SK-N-DZ (cell line): ENCODE measurements at regions not wholly inside any gene's neighbourhood (a gene's known extent, or its start where the extent isn't known, plus 50 kb on each side); places are given as distances from the start of the nearest gene placed in this dataset.

ENCODE experiments used
- DNase-seq: peaks from one replicate; pipeline ENCODE4 v3.0.0-alpha.2; 2015; ENCODE audit warnings: low spot score

DNA sequence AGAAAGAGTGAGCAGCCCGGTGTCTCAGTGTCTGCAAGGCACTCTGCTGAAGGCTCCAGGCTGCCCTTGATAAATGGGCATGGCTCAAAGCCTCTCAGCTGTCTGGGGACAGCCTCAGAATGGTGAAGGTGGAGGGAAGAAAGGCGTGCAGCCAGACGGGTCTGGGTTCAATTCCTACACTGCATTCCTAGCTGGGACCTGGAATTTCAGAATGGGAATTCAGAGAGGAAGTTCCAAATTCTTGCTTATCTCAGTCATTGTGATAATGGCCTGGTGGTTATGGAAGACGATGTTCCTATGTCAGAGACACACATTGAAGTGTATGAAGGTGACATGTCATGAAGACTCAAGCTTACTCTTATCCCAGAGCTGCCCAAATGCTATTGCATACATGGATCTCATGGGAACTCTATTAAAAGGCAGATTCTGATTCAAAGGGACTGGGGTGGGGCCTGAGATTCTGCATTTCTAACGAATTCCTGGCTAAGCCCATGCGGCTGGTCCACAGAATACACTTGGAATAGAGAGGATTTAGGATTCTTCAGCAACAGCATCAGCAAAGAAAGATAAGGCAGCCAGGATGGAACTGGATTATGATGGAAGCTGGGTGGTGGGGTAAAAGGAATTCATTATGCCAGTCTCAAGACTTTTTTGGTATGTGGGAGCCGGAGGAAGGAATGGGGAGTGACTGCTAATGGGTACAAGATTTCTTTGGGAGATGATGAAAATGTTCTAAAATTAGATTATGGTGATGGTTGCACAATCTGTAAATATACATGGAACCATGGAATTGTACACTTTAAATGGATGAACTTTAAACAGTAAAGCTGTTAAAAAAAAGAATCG, 82.6 kb upstream of the ZMIZ1 start:
- DNase-seq, result no peak

GRCh38 chr10:78991187-78991586, 77.6 kb upstream of the ZMIZ1 start:
- DNase-seq, result no peak

GRCh38 chr10:78992333-78992732, 76.4 kb upstream of the ZMIZ1 start:
- DNase-seq, result no peak

GRCh38 chr10:78993261-78993945, 75.4 kb upstream of the ZMIZ1 start:
- no peak for DNase-seq

DNA sequence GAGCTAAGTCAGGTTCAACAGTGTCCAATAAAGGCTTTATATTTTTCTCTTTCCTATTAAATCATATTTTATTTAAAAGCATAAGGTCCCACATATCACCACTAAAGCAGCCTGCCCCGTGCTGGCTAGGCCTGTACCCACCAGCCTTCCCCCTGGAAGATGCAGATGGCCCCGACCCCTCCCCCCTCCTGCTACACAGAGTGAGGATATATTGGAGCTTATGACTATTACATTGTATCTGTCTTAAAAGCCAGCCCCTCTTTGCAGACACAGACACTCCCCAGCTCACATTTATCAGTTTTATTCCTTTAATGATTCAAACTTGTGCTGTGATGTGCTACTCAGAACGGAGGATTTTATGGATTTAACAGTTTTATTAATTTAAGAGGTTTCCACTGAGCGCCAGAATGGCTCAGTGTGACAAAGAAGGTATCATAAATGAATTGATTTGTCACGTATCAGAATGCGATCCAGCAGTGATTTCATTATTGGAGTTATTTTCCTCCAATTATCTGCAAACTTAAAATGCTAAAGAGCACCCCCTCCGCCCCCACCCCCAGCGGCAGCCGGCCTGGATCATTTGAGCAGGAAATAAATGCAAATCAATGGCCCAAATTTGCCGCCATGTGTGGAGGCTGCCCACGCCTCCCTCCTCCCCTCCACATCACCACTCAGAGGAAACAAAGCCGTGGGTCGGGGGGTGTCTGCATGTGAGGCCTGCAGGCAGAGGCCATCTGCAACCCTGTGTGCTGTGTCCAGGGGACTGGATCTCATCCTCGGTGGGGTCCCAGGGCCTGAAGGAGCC, 72.6 kb upstream of the ZMIZ1 start:
- DNase-seq, result no peak

GRCh38 chr10:78996792-78997129, 72.0 kb upstream of the ZMIZ1 start:
- DNase-seq, result no peak

DNA sequence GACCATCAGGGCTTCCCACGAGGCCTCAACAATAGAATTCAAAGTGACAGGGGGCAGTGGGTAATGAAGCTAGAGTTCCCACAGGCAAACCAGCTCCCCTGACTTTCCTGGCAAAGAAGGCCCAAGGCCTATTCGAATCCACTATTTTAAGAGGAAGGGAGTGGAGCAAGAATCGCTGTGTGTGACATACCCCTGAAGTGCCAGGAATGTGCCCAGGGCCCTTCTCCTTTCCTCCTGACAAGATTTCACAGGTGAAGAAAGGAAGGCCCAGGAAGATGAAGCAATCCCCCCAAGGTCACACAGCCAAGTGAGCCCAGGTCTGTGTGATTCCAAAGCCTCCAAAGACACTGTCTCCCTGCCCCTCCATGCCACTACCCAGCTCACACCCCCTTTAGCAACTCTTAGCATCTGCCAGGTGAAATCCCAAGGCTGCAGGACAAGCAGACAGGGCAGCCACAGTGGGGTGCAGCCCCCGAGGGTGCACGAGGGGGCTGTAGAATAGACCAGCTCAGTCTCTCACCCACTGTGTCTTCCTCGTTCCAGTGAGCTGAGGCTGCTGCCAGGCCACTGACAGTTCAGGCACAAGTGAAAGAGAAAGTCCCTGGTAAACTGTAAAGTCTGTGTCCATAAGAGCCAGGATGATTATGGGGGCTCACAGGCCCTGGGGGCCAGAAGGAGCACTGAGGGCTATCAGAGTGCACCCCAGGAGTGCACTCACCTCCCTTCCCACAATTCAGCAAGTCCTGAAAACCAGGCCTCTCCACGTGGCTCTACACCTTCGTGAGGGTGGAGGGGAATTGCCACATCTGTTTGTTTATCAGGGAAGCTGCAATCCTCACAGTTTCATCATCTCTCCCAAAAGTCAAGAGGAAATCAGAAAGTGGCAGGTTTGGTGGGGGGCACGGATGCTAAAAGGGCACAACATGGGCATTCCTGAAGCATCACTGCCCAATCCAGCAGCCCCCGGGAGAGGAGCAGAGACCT, 70.8 kb upstream of the ZMIZ1 start:
- no peak for DNase-seq

- no peak for DNase-seq
These were observed 67.5 kb upstream of the ZMIZ1 start for GRCh38 chr10:79001082-79001885.

DNA sequence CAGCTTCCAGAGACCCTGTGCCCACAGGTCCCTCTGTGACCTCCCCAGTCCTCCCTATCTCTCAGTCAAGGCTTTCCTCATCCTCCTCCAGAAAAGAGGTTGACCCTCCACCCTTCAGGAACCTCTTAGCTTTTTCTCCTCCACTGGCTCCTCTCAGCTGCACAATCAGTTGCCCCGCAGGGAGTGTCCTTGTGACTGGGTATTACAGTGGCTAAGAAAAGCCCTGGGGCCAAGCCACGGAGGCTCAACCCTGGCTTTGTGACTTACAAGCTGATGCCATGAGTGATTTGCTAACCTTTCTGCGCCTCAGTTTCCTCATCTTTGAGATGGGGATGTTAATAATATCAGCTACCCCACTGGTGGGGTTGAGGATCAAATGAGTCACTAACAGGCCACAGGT, 66.4 kb upstream of the ZMIZ1 start:
- no peak for DNase-seq

DNA sequence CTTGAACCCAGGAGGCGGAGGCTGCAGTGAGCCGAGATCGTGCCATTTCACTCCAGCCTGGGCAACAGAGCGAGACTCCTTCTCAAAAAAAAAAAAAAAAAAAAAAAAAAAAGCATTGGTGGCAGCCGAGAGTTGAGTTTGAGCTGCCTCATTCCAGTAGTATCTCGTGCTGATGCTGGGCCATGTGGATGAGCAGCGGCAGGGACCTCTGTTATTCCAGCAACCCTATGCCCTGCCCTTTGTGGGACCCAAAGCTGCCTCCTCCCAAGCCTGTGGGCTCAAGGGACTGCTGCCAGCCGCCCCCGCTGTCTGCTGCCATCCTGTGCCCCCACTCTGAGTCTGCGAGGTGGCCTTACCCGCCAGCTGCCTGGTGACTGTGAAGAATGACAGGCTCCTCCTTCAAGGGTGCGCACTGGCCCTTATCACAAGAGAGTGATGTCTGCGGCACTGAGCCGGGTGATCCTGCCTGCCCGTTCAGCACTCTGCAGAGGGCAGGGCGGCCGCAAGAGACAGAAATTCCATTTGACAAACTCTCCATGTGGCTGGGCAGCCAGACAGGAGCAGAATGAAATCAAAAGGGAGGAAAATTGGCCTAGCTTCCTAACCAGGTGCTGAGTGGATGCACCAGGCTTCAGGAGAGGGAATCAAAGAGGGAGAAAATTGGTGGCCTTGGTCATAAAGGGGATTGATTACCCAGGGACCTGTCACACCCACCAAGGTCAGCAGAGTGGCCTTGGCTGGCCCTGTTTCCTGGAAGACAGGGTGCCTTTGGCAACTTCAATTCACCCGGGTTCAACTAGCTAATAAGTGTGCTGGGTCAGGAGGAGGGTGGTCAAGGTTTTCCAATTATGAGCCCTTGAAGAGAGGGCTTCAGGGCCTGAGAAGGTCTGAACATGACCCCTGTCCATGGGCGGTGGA, 65.3 kb upstream of the ZMIZ1 start:
- peak; percentile 78 for DNase-seq

DNA sequence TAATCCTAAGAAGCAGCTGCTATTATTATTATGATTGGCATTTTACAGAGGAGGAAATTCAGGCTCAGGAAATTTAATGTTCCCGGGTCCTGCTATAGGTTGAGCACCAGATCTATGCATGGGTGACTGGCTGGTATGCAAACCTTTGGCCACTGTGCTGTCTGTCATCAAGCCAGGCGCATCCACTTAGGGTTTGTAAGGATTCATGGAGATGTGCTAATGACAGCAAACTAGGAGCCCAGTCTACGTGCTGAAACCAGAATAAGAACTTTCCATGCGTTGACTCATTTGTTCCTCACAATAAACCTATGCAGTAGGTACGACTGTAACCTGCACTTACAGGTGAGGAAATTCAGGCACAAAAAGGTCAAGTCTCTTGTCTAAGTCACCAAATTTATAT, 64.5 kb upstream of the ZMIZ1 start:
- no peak for DNase-seq

GRCh38 chr10:79005126-79005810, 63.5 kb upstream of the ZMIZ1 start:
- DNase-seq, result no peak

DNA sequence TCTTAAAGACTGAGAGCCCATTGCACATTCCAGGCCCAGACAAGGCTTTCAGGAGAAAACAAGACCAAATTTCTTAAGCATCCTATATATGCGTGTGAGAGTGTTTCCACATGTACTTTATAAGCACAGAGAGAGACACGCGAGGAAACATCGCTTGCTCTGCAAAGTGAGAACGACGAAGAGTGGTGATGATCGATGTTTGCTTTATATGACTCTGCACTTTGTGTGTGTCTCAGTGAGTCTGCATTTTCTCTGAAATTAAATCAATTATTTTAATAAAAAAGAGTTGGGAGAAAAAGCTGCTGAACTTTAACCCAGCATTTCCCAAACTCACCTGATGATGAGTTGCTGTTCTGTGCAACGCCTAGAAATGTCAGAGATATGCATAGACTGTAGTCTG, 61.7 kb upstream of the ZMIZ1 start:
- no peak for DNase-seq

DNA sequence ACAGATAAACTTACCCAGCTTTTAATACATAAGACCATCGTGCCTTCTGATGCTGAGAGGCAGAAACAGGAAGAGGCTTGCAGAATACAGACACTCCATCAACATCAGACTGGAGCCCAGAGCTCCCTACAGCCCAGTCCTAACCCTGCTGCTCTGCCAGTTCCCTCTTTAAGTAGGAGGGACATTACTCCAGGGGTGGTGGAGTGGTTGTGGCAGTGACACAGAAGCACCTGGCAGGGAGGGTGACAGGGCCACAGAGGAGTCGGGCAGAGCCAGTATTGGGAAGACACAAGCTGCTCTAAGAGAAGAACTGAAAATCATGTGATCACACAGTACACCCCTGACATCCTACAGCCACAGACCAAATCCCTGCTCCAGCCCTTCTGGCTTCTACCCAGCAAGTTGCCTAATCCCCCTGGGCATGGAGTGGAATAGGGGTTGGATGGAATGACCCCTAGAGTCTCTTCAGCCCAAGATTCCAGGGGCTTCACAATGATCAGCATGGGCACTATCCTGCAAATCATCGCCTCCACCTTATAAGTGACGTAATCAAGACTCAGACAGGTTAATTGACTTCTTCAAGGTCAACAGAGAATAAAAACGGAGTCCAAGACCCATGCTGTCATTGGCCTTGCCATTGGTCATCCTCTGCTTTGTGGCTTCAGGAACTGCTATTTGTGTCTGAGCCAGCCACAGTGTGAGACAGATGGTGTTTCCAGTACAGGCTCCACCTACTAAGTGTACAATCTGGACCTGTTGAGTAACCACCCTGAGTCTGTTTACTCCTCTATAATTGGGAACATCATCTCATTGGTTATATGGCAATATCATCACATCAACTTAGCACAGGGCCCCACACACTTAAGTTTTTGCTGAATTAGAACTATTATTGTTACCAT, 61.1 kb upstream of the ZMIZ1 start:
- no peak for DNase-seq

DNA sequence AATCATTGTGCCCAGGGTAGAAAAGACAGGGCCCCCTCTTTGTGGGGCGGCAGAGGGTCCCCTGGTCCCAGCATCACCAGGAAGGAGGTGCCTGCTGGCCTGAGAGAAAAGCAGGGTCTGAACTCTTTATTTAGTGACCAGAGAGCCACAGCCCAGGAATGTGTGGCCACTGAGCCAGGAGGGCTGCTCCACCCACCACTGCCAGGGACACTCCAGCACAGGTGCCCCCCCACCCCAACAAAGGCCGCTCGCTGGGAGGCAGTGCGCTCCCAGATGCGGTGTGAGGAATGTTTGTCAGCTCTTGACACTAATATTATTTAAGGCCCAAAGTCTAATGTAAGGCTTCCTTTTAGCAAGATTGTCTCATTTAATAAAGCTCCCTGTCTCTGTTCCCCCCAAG, 59.6 kb upstream of the ZMIZ1 start:
- no peak for DNase-seq

GRCh38 chr10:79012567-79012966, 56.2 kb upstream of the ZMIZ1 start:
- DNase-seq, result no peak

GRCh38 chr10:79013406-79013987, 55.3 kb upstream of the ZMIZ1 start:
- DNase-seq, result no peak
